Amniotic stem cell (primary cell): ENCODE measurements at regions not wholly inside any gene's neighbourhood (a gene's known extent, or its start where the extent isn't known, plus 50 kb on each side); places are given as distances from the start of the nearest gene placed in this dataset.

Experiments used
- DNase-seq: peaks from one replicate; lab custom pipeline; 2025; lab: John Stamatoyannopoulos, UW

- DNase-seq: no peak
Observed at GRCh38 chr2:167424803-167425755, 536.8 kb downstream of the XIRP2 start.

- no peak for DNase-seq
Observed at GRCh38 chr2:167424221-167424620, 535.9 kb downstream of the XIRP2 start.

GRCh38 chr2:167423731-167424130 lies 535.5 kb downstream of the XIRP2 start:
- no peak for DNase-seq

- DNase-seq: no peak
Observed at GRCh38 chr2:167420211-167420610, 531.9 kb downstream of the XIRP2 start.

- no peak for DNase-seq
Observed at GRCh38 chr2:167415068-167415467, 526.8 kb downstream of the XIRP2 start.

- DNase-seq: no peak
Observed at GRCh38 chr2:167411367-167411766, 523.1 kb downstream of the XIRP2 start.

GRCh38 chr2:167406558-167406957 lies 518.3 kb downstream of the XIRP2 start:
- no peak for DNase-seq

GRCh38 chr2:167404627-167405284 lies 516.5 kb downstream of the XIRP2 start:
- no peak for DNase-seq

GRCh38 chr2:167401309-167401708 lies 513.0 kb downstream of the XIRP2 start:
- DNase-seq: no peak

- no peak for DNase-seq
Observed at GRCh38 chr2:167400546-167400945, 512.3 kb downstream of the XIRP2 start.

- DNase-seq: no peak
Observed at GRCh38 chr2:167398873-167399272, 510.6 kb downstream of the XIRP2 start.

GRCh38 chr2:167388901-167389300 lies 500.6 kb downstream of the XIRP2 start:
- DNase-seq: no peak

GRCh38 chr2:167388497-167388896 lies 500.2 kb downstream of the XIRP2 start:
- DNase-seq: no peak

- DNase-seq: no peak
Observed at GRCh38 chr2:167386694-167387093, 498.4 kb downstream of the XIRP2 start.

GRCh38 chr2:167383610-167384194 lies 495.4 kb downstream of the XIRP2 start:
- DNase-seq: no peak

- no peak for DNase-seq
Observed at GRCh38 chr2:167381349-167381748, 493.1 kb downstream of the XIRP2 start.

GRCh38 chr2:167380555-167380954 lies 492.3 kb downstream of the XIRP2 start:
- DNase-seq: no peak

GRCh38 chr2:167380094-167380493 lies 491.8 kb downstream of the XIRP2 start:
- no peak for DNase-seq

GRCh38 chr2:167369083-167369482 lies 480.8 kb downstream of the XIRP2 start:
- DNase-seq: no peak

GRCh38 chr2:167368371-167368770 lies 480.1 kb downstream of the XIRP2 start:
- no peak for DNase-seq

GRCh38 chr2:167365216-167365615 lies 476.9 kb downstream of the XIRP2 start:
- no peak for DNase-seq

- DNase-seq: no peak
Observed at GRCh38 chr2:167361426-167361825, 473.1 kb downstream of the XIRP2 start.

- no peak for DNase-seq
Observed at GRCh38 chr2:167355821-167356220, 467.5 kb downstream of the XIRP2 start.
